ENCODE measurements at regions not wholly inside any gene's neighbourhood (a gene's known extent, or its start where the extent isn't known, plus 50 kb on each side); places are given as distances from the start of the nearest gene placed in this dataset.
"Not testable (repeated sequence)": the region's sequence is repeated elsewhere in the genome, so short reads cannot be mapped to it uniquely, and the experiment has no call there.

DNA sequence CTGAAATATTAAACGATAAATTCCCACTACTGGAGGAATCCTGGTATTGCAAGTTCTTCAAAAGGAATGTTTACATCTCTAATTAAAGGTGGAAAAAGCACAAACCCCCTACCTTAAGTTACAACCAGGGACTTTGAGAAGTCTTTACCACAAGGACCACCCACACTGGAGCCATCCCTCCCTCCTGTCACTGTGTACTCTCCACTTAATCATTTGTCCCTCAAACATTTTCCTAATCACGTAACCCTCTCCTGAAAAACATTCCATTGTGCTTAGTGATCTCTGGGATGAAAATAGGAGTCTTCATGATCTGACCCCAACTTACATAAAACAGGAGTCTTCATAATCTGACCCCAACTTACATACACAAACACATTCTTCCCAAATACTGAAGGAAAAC, 85.7 kb downstream of the SUCLG1 start:
- DNase-seq (ENCODE audit: low read depth in 4 of 4, low spot score in 3 of 4): no peak

DNA sequence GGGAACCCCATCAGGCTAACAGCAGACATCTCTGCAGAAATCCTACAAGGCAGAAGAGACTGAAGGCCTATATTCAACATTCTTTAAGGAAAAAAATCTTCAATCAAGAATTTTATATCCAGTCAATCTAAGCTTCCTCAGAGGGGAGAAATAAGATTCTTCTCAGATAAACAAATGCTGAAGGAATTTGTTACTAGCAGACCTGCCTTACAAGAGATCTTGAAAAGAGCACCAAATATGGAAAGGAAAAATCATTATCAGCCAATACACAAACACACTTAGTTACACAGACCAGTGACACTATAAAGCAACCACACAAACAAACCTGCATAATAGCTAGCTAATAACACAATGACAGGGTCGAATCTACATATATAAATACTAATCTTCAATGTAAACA, 96.5 kb downstream of the SUCLG1 start:
- DNase-seq (ENCODE audit: low read depth in 4 of 4, low spot score in 3 of 4): no peak

DNA sequence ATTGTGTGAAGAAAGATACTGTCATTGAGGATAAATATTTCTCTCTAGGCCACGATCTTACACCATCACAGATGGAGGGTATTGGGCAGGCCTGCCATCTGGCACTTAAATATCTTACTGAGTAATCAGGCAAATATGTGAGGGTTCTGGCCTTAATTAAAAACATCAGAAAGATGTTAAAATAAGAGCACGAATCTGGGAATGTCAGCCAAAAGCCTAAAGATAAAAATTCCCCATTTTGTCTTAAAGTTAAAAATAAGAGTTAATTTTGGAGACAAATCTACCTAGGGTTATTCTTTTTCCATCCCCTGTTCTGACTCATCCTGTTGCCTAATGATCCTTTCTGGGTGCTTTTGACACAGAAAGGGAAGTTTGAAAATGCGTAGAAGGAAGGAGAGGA, 121.0 kb downstream of the SUCLG1 start:
- no peak for DNase-seq (ENCODE audit: low read depth in 4 of 4, low spot score in 3 of 4)

DNA sequence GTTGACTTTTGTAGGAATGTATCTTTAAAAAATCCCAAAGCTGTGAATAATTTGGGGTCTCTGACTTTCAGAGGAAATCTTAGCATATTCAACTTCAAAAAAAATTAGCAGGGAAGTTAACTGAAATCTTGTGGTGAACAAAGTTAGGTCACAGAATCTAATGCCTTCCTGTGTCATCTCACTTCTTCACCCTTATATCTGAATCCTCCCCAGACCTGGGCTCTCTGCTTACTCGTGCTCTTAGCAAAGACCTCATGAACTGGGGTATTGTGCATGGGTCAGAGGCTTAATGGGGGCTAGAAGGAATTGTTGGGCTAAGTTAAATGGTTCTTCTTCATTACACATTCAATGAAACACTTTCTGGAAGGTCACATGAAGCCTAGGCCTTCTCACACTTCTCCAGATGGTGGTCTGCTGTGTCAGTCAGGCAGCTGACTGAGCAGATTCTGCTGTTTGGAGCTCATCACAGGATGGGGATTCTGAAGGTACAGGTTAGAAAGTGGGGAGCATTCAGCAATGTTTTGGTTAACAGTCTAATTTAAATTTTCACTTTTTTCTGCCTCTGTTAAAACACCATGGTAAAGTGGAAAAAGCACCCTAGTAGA, 131.3 kb downstream of the SUCLG1 start:
- DNase-seq (ENCODE audit: low read depth in 4 of 4, low spot score in 3 of 4): no peak

DNA sequence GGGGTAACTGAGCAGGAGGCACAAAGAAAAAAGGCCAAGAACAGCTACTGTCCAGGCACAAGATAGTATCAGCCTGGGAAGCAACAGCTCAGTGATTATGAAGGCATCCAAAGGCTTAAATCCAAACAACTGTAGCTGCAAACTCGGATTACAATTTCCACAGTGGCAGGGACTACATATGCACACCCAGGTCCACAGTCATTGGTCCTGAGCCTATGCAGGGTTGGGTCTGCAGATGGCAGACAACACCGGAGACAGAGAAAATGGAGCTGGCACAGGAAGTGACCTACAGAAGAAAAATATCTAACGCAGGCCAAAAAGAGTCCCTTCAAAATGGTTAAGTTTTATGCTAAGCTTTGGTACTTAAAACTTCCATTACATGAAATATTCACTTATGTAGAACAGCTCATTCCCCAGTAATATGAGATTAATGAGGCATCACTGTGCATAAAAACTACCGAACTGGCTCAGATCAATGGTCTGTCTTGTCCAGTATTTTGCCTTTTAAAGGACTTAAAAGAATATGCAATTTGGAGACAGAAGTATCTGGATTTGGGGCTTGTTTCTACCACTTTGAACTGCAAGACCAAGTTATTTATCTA, 132.1 kb downstream of the SUCLG1 start:
- no peak for DNase-seq (ENCODE audit: low read depth in 4 of 4, low spot score in 3 of 4)

DNA sequence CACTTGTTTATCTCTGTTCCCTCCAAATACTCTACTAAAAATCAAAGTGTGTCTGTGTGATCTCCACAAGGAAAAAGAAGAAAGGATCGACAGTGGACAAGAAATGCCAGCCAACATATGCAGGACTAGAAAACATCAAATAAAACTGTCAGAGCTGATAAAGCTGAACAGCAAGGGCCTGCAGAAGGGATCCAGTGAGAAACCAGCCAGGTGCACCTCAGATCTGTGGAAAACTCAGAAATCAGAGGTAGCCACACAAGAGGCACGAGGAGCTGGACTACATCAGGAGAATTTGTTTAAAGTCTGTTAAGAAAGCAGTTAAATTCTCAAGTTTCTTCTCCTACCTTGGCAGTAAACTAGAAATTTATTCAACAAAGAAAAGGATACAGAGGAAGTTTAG, 135.2 kb downstream of the SUCLG1 start:
- DNase-seq (ENCODE audit: low read depth in 4 of 4, low spot score in 3 of 4): no peak

DNA sequence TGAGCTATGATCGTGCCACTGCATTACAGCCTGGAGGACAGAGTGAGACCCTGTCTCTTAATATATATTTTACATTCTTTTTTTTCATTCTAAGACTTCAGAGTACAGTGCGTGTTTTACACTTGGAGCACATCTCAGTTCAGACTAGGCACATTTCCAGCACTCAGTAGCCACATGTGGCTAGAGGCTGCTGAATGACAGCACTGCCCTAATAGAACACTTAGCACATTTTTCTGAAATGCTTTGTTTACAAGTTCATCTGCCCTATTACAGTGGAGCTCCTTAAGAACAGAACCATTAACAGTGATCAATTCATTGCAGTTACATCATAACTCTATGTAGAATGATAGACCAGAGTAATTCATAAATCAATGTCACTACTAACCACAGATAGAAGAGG, 138.1 kb downstream of the SUCLG1 start:
- no peak for DNase-seq (ENCODE audit: low read depth in 4 of 4, low spot score in 3 of 4)

DNA sequence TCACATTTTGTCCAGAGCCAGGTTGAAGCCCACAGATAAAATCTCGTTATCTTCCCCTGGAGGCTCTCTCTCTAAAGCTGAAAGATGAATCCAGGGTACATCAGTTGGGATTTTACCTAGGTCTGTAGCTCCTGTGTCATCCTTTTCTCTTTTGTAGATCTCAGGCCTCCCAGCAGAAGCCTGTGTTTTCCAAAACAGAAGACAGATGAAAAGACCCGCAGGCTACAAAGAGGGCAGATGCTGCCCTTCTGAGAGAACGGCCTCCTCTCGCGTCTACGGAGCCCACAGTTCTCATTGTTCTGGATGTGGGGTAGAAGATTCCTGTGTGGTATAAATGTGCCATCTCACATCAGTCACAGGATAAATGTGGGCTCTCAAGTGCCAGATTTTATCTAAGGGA, 139.5 kb downstream of the SUCLG1 start:
- DNase-seq (ENCODE audit: low read depth in 4 of 4, low spot score in 3 of 4): no peak

DNA sequence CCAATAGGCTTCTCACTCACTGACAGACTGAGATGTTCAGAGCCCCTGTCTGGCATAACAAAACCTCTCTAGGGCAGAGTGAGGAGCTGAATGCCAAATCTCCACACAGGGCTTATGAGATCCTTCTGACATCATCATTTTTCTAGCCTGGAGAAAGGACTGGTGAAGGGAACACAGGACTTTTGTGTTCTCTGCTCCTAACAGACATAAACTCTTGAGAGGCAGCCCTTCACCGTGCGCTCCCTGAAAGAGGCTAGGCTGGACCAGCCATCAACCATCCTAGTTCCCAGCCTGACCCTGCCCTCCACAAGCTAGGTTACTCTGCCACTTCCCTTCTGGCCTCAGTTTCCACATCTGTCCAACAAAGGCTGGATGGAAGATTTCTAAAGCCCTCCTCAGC, 141.9 kb downstream of the SUCLG1 start:
- DNase-seq (ENCODE audit: low read depth in 4 of 4, low spot score in 3 of 4): no peak

DNA sequence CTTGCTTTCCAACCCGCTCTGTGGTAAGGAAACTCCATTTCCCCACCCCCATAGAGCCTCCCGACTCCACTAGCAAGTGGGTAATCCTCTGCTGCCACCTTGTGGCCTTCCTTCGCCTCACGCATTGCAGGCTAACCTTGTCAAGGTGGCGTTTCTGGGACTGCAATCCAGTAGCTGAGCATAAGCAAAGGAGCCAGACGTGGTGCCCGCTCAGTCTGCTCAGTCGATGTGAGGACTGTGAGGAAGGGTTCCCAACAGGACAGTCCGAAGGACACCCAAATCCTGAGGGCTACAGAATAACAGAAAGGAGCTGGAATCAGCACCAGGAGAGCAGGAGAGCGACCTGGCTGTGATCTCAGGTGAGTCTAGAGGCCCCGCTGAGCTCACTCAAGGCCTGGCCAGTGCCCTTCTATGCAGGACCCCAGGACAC, 144.2 kb downstream of the SUCLG1 start:
- peak; percentile 70 to 75 (median 74) for DNase-seq (ENCODE audit: low read depth in 4 of 4, low spot score in 3 of 4)

DNA sequence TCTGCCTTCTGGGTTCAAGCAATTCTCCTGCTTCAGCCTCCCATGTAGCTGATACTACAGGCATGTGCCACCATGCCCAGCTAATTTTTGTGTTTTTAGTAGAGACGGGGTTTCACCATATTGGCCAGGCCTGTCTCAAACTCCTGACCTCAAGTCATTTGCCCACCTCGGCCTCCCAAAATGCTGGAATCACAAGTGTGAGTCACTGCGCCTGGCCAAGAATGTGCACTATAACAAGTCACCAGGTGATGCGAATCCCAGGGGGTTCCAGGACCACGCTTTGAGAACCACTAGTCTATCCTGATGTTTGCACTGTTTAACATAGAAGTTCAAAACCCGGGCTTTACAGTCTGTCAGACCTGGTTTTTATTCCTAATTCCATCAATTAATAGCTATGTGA, 144.8 kb downstream of the SUCLG1 start:
- no peak for DNase-seq (ENCODE audit: low read depth in 4 of 4, low spot score in 3 of 4)

DNA sequence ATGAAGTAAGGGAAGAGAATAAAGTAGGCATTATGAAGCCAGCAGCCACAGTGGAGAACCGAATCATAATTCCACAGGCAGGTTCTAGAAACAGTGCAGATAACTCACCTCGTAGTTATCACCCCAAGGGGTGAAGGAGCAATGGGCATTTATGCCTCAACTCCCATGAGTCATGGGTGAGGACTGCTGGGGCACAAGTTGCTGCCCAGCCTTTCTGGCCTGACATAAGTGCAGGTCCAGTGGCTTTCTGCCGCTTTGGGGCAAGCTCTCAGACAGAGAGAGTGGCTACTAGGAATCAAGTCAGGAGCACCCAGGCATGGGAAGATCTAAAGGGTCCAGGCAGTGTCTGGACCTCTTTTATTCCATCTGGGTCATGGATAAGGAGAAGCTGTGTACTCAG, 149.8 kb downstream of the SUCLG1 start:
- no peak for DNase-seq (ENCODE audit: low read depth in 4 of 4, low spot score in 3 of 4)

DNA sequence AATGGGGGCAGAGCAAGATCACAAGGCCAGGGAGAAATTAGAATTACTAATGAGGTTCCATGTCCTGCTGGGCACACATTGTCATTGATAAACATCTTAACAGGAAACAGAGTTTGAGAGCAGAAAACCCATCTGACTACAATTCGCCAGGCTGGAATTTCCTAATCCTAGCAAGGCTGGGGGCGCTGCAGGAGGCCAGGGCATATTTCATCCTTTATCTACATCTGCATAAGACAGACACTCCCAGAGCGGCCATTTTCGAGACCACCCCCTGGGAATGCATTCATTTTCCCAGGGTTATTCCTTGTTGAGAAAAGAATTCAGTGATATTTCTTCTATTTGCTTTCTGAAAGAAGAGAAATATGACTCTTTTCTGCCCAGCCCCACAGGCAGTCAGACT, 152.7 kb downstream of the SUCLG1 start:
- DNase-seq (ENCODE audit: low read depth in 4 of 4, low spot score in 3 of 4): no peak

DNA sequence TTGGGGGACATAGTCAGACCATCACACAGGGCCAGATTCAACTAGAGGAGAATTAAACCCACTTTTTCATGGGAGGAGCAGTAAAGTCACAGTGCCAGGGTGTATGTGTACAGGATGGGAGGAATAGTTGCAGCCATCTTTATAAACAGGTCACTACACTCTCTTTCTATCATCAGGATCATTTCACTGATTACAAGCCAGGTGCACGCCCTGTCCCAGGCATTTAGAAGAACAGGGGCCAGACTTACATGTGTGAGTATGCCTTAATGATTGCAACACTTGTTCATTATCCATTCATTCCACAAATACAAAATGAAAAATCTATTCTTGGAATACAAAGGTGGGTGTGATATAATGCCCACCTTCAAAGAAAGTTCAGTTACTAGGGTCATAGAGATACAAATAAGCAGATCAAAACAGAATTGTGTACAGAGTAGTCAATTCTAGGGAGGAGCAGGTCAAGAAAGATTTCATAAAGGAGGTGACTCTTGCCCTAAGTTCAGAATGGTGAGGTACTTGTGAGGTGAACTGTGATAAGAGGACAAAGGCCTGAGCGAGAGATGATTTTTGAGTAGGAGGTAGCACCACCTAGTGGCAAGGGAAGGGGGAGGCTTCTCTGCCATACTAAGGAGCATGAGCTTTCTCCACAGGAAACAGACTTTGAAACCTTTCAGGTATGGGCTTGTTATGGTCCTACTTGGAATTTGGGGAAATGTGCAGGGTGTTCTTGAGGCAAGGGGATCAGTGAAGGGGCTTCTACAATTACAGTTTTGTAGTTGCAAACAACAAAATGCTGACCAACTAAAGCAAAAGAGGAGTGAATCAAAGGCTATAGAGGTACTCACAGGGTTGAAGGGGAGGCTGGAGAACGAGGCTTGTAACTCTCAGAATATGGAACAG, 156.3 kb downstream of the SUCLG1 start:
- DNase-seq (ENCODE audit: low read depth in 4 of 4, low spot score in 3 of 4): peak; percentile 33 to 44 (median 43)

DNA sequence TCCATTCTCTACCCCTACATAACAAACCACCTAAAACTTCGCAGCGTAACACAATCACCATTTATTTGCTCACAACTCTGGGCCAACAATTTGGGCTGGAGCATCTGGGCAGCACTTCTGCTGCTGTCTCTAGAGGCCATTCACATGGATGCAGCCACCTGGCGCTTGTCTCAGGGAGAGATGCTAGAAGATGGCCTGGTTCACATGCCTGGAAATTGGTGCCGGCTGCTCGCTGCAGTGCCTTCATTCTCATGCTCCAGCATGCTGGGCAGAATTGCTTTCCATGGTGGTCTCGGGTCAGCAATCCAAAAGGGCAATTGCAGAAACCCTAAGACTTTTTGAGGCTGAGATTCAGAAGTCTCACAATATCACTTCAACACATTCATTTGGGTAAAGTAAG, 157.4 kb downstream of the SUCLG1 start:
- no peak for DNase-seq (ENCODE audit: low read depth in 4 of 4, low spot score in 3 of 4)

DNA sequence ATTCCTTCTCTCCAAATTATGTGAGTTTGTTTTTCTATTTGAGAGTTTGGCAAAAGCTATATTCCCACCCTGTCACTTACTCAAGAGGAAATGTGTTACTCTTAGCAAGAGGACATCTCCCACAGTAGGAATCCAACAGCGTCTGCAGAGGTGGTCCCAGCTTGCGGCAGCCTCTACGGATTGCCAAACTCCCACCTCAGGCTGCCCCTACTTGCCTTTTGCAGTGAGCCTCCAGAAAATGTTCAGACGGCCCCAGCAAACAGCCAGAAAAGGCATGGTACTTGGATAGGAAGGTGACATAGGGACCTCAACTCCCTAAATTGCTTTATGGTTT, 158.4 kb downstream of the SUCLG1 start:
- DNase-seq (ENCODE audit: low read depth in 4 of 4, low spot score in 3 of 4): no peak

DNA sequence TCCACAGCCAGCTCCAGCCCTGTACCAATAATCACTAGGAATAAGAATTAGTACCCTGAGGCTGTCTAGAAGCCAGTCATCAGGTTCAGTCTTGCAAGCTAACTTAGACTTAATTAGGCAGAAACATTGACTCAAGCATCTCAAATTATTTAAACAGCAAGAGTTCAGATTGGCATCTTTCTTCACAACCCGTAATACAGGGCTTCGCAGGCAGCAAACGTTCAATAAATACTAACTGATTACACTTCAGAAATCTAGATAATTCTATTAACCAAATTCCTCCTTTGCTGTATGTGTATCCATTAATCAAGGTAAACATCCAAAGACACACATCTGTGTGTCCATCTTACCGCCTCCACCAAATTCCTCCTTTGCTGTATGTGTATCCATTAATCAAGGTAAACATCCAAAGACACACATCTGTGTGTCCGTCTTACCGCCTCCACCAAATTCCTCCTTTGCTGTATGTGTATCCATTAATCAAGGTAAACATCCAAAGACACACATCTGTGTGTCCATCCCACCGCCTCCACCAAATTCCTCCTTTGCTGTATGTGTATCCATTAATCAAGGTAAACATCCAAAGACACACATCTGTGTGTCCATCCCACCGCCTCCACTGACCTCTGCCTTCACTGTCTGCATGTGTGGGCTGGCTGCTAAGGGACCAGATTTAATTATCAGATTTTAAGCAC, 158.9 kb downstream of the SUCLG1 start:
- DNase-seq (ENCODE audit: low read depth in 4 of 4, low spot score in 3 of 4): not testable (repeated sequence)

DNA sequence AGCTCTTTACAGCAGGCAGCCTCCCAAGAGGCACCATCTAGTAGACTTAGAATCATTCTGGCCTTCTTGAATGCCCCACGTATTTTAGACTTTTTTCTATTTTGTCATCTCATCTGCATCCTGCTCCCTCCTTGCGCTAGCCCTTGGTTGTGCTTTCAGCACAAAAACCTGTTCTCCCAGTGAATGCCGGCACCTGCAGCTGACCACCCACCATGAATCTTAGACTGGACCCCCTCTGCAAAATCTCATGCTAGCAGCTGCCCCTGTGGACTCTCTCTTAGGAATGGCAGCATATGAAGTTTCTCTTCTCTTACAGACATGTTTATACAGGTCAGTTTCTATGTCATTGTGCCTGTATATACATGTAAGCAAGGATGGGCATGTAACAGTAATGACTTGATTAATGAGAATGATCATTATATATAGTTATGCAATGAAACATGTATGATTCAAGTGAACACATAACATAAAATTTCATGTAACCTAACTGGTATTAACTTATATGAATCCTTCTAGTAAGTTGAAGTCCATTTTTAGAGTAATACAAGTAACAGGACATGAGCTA, 159.8 kb downstream of the SUCLG1 start:
- no peak for DNase-seq (ENCODE audit: low read depth in 4 of 4, low spot score in 3 of 4)

DNA sequence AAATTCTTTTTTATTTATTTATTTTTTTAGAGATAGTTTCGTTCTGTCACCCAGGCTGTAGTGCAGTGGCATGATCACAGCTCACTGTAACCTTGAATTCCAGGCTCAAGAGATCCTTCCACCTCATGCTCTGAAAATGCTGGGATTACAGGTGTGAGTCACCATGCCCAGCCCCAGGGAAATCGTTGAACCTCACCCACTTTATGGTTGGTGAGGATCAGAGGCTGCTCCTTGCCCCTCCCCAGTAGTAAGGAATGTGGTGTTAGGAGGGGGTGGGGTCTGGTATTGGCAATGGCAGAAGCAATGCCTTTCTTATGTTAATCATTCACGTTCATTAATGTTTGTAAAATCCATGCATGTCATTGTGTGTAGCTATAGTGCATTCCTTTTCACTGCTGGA, 161.9 kb downstream of the SUCLG1 start:
- no peak for DNase-seq (ENCODE audit: low read depth in 4 of 4, low spot score in 3 of 4)

DNA sequence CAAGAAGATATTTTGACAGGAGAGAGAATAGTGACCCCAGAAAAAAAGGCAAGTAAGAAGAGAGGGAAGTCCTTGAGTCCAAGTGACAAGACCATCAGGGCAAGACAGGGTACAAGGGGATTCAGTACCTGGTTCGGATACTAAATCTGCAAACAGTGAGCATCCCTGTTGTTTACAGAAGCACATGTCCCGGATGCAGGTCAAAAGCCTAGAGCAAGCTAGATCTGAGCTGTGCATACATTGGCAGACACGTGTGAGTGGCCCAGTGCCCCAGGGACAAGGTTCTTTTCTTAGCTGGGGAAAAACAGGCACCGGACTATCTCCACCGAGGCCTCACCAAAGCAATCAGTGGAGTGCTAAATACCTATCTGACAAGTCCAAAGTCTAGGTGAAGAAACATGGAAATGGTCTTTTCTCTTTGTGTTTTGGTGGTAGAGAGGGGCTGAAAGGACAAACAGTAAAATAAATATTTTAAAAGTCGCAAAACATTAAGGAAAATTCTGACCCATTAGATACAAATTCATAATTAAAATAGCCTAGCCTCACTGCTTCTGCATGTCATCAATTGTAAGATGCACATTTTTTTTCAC, 165.2 kb downstream of the SUCLG1 start:
- DNase-seq (ENCODE audit: low read depth in 4 of 4, low spot score in 3 of 4): no peak

DNA sequence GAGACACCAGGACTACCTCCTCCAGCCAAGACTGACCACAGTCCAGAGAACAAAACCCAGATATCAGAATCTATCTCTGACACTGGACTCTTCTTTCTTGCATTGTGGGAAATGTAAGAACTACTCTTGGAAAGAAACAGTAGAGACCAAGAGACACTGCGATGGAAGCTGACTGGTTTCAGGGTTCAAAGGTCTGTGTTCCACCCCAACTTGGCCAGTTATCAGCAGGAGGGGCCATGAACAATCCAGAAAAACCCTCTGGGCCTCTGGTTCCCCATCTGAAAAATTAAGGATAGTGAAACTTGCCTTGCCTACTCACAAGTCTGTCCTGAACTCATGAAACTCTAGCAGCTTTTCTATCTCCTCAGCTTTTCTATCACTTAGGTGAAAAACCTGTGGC, 166.5 kb downstream of the SUCLG1 start:
- DNase-seq (ENCODE audit: low read depth in 4 of 4, low spot score in 3 of 4): no peak

All from right renal pelvis (tissue), 4 donors.